Transverse colon (tissue), 3 donors: ENCODE measurements at regions not wholly inside any gene's neighbourhood (a gene's known extent, or its start where the extent isn't known, plus 50 kb on each side); places are given as distances from the start of the nearest gene placed in this dataset.

ENCODE experiments used
- CTCF ChIP-seq, 5 experiments: fragments of 200-600 bp in 3 of 5; fragments of 450-650 bp in 2 of 5; sonication (generic) in 3 of 5; IDR thresholded peaks; 1 replicate in 2 of 5; 2 replicates in 3 of 5; pipeline ENCODE4 v1.5.1; 2016 to 2017; ENCODE audit warnings: antibody characterized with exemption in 5 of 5, inconsistent platforms in 3 of 5, mild to moderate bottlenecking in 2 of 5, moderate library complexity in 1 of 5
- EP300 ChIP-seq: sonication (generic); formaldehyde crosslinking; IDR thresholded peaks from one replicate; pipeline ENCODE4 v1.6.1; 2017; ENCODE audit warnings: antibody characterized with exemption, low read depth
- POLR2A ChIP-seq: fragments of 450-650 bp; IDR thresholded peaks from one replicate; pipeline ENCODE4 v1.6.1; 2016; ENCODE audit warnings: antibody characterized with exemption, mild to moderate bottlenecking, moderate library complexity

- TF ChIP-seq POLR2A (no peak), EP300 (no peak), CTCF (IDR thresholded peaks at IDR 0.05) (no peak)
These were observed 1046.2 kb downstream of the KCNT2 start for GRCh38 chr1:195562074-195562473.
